Bronchial epithelial cell (primary cell): ENCODE measurements at regions not wholly inside any gene's neighbourhood (a gene's known extent, or its start where the extent isn't known, plus 50 kb on each side); places are given as distances from the start of the nearest gene placed in this dataset.
"Not testable (repeated sequence)": the region's sequence is repeated elsewhere in the genome, so short reads cannot be mapped to it uniquely, and the experiment has no call there.

Experiments
- DNase-seq: peaks from one replicate; pipeline ENCODE4 v3.0.0-alpha.2; 2010; ENCODE audit warnings: low read depth
- FAIRE-seq: peaks from 2 replicates; lab custom pipeline; 2011; peaks lifted over from hg19 to GRCh38; lab: Jason Lieb, UNC
- H3K27me3 ChIP-seq: 2 replicates; pipeline ENCODE4 v1.5.1; 2011; ENCODE audit warnings: low read length; ENCODE audit not compliant: control insufficient read depth, insufficient read depth
- H3K36me3 ChIP-seq: 2 replicates; pipeline ENCODE4 v1.5.1; 2011; ENCODE audit warnings: low read length; ENCODE audit not compliant: control insufficient read depth, insufficient read depth
- H3K4me3 ChIP-seq: 2 replicates; pipeline ENCODE4 v1.5.1; 2011; ENCODE audit warnings: mild to moderate bottlenecking, low read depth, low read length, control low read depth
- CTCF ChIP-seq: IDR thresholded peaks from 2 replicates; pipeline ENCODE4 v1.5.1; 2011; ENCODE audit warnings: mild to moderate bottlenecking, moderate library complexity, low read length, control low read depth, inconsistent platforms; ENCODE audit not compliant: insufficient read depth, severe bottlenecking

- DNase-seq = no peak
- no peak for FAIRE-seq
- Histone ChIP-seq H3K36me3 (no peaks in the 10 kb centered on the region), H3K27me3 (no peaks in the 10 kb centered on the region), H3K4me3 (no peak overlapping the region)
- TF ChIP-seq CTCF = no peak
Measured at GRCh38 chr2:75882530-75882929, 171.8 kb upstream of the GCFC2 start.

GRCh38 chr2:75875606-75876005, 164.9 kb upstream of the GCFC2 start:
- DNase-seq, FAIRE-seq, H3K27me3 ChIP-seq, H3K36me3 ChIP-seq, H3K4me3 ChIP-seq: not testable (repeated sequence)

- H3K36me3 ChIP-seq, FAIRE-seq, DNase-seq: not testable (repeated sequence)
Measured at GRCh38 chr2:75871762-75872614, 161.3 kb upstream of the GCFC2 start.

GRCh38 chr2:75870651-75871137, 160.0 kb upstream of the GCFC2 start:
- Histone ChIP-seq H3K36me3 (no peaks in the 10 kb centered on the region), H3K4me3 (no peak overlapping the region), H3K27me3 (no peaks in the 10 kb centered on the region)
- no peak for TF ChIP-seq CTCF
- DNase-seq = no peak
- no peak for FAIRE-seq

More at GRCh38 chr2:75871762-75872614, 161.3 kb upstream of the GCFC2 start:
- not testable (repeated sequence) for H3K27me3 ChIP-seq, H3K4me3 ChIP-seq

GRCh38 chr2:75870133-75870532, 159.4 kb upstream of the GCFC2 start:
- DNase-seq = no peak
- no peak for FAIRE-seq
- H3K36me3 ChIP-seq = no peaks in the 10 kb centered on the region
- H3K4me3 ChIP-seq = no peak overlapping the region
- no peaks in the 10 kb centered on the region for H3K27me3 ChIP-seq
- TF ChIP-seq CTCF = no peak

GRCh38 chr2:75865702-75866101, 155.0 kb upstream of the GCFC2 start:
- TF ChIP-seq CTCF = no peak
- Histone ChIP-seq H3K4me3 (no peak overlapping the region), H3K36me3 (no peaks in the 10 kb centered on the region), H3K27me3 (no peaks in the 10 kb centered on the region)
- no peak for FAIRE-seq
- no peak for DNase-seq

- DNase-seq (no peak), FAIRE-seq (no peak)
- H3K27me3 ChIP-seq = no peaks in the 10 kb centered on the region
- no peak overlapping the region for H3K4me3 ChIP-seq
- H3K36me3 ChIP-seq = no peaks in the 10 kb centered on the region
- no peak for TF ChIP-seq CTCF
Measured at GRCh38 chr2:75865083-75865482, 154.4 kb upstream of the GCFC2 start.
